HFFc6 (cell line): ENCODE measurements at regions not wholly inside any gene's neighbourhood (a gene's known extent, or its start where the extent isn't known, plus 50 kb on each side); places are given as distances from the start of the nearest gene placed in this dataset.

Experiments
- DNase-seq: peaks from one replicate; pipeline ENCODE4 v3.0.0-alpha.2; 2018
- H3K27ac Mint-ChIP-seq: 2 replicates; pipeline ENCODE4 v1.8.0; 2020; ENCODE audit warnings: mild to moderate bottlenecking, mixed read lengths
- H3K27me3 Mint-ChIP-seq: 2 replicates; pipeline ENCODE4 v1.8.0; 2021; ENCODE audit warnings: mild to moderate bottlenecking, moderate library complexity, mixed read lengths; ENCODE audit not compliant: insufficient read depth
- H3K36me3 Mint-ChIP-seq: 2 replicates; pipeline ENCODE4 v1.8.0; 2021; ENCODE audit warnings: low read depth, mixed read lengths
- H3K4me1 Mint-ChIP-seq: 2 replicates; pipeline ENCODE4 v1.8.0; 2020; ENCODE audit warnings: low read depth, mixed read lengths
- H3K4me3 Mint-ChIP-seq: 2 replicates; pipeline ENCODE4 v1.8.0; 2020; ENCODE audit warnings: mild to moderate bottlenecking, moderate library complexity, mixed read lengths
- H3K9me3 Mint-ChIP-seq: 2 replicates; pipeline ENCODE4 v1.8.0; 2020; ENCODE audit warnings: mild to moderate bottlenecking, mixed read lengths
- TF ChIP-seq, protein P1 (sequence below): fragments of 200-600 bp; sonication (generic); IDR thresholded peaks from 2 replicates; pipeline ENCODE4 v1.5.0; 2021; ENCODE audit warnings: antibody characterized with exemption, mild to moderate bottlenecking

DNA sequence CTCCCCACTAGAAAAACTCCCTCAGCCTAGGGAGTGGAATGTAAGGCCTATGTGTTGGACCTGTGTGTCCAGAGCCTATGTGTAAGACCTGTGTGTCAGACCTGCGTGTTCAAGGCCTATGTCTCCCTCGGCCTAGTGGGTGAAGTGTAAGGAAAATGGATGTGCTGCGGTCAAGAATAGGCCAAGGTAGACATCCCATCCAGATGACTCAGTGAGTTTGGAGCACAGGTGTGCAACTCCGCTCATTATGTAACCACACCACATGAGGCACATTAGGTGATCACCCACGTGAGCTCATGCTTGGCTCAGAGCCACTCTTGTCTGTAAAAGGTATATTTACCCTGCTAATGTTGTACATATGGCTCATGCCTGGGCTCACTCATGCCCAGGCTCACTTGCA lies 565.3 kb upstream of the CRIM1 start:
- Mint-ChIP-seq H3K9me3 (peaks cover 20% of the 10 kb centered on the region), H3K4me1 (no peaks in the 10 kb centered on the region), H3K27me3 (no peaks in the 10 kb centered on the region), H3K36me3 (no peaks in the 10 kb centered on the region), H3K27ac (no peak overlapping the region), H3K4me3 (no peak overlapping the region)
- no peak for DNase-seq
- TF ChIP-seq, protein P1, sequence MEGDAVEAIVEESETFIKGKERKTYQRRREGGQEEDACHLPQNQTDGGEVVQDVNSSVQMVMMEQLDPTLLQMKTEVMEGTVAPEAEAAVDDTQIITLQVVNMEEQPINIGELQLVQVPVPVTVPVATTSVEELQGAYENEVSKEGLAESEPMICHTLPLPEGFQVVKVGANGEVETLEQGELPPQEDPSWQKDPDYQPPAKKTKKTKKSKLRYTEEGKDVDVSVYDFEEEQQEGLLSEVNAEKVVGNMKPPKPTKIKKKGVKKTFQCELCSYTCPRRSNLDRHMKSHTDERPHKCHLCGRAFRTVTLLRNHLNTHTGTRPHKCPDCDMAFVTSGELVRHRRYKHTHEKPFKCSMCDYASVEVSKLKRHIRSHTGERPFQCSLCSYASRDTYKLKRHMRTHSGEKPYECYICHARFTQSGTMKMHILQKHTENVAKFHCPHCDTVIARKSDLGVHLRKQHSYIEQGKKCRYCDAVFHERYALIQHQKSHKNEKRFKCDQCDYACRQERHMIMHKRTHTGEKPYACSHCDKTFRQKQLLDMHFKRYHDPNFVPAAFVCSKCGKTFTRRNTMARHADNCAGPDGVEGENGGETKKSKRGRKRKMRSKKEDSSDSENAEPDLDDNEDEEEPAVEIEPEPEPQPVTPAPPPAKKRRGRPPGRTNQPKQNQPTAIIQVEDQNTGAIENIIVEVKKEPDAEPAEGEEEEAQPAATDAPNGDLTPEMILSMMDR: no peak

DNA sequence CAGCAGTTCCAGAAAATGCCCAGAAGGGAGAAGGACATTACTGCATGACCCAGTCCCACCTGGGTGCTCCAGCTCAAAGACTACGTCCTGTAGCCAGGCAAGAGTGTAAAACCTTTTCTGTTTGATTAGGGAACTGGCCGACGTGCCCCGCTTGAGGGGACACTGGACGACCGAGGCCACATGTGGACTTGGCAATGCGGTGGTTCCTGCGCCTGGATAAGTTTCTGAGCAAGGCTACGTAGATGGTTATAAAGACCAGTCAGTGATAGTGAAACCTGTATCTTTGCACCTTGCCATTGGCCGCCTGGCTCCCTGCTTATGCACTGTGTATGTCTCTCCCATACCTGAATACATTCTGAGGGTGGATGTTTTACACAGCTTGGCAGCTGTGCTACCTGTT lies 567.0 kb upstream of the CRIM1 start:
- H3K4me1 Mint-ChIP-seq: no peaks in the 10 kb centered on the region
- no peak overlapping the region for H3K4me3 Mint-ChIP-seq
- H3K27me3 Mint-ChIP-seq: no peaks in the 10 kb centered on the region
- peaks cover 31% of the 10 kb centered on the region for H3K9me3 Mint-ChIP-seq
- TF ChIP-seq, protein P1: no peak
- no peak overlapping the region for H3K27ac Mint-ChIP-seq
- no peaks in the 10 kb centered on the region for H3K36me3 Mint-ChIP-seq
- no peak for DNase-seq

DNA sequence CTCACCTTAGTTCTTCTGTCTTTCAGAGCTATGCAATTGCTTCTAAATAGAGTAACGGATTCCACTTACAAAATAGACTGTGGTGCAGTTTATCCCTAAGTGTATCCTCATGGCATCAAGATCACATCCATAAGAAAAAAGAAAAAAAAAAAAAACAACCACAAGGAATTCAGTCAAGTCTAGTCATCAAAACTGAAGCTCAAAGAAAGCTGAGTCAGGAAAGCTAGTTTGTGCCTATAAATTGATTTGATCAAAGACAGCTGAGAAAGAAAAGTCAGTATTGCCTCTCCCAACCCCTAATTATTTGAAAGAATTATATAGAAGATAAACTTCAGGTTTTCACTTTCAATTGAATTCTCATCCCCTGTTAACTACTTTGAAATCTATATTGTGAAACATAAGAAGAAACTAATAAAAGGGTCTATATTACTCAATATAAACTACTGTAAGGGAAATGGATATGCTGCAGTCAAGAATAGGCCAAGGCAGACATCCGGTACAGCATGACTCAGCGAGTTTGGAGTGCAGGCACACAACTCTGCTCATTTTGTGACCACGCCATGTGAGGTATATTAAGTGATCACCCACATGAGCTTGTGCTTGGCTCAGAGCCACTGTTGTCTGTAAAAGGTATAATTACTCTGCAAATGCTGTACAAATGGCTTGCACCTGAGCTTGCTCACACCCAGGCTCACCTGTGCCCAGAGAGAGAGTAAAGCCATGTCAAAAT lies 568.1 kb upstream of the CRIM1 start:
- TF ChIP-seq, protein P1: no peak
- Mint-ChIP-seq H3K9me3 (peaks cover 34% of the 10 kb centered on the region), H3K4me3 (no peak overlapping the region), H3K27me3 (no peaks in the 10 kb centered on the region), H3K27ac (no peak overlapping the region), H3K36me3 (no peaks in the 10 kb centered on the region), H3K4me1 (no peaks in the 10 kb centered on the region)
- no peak for DNase-seq

DNA sequence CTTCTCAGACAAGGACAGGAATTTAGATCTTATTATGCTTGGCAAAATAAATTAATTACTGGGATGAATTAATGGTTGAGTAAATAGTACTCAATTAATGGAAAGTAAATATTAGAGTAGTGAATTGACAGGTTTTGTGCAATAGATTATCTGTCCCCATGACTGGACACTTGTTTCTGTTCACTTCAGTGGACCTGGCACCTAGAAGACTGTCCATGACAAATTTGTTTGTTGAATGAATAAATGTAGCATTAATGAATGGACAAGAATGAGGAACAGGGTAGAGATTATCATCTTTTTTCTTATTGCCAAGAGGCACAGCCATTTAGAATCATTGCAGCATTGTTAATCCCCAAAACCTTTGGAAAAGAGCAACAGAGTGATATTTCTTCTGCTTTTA lies 570.0 kb upstream of the CRIM1 start:
- Mint-ChIP-seq H3K27ac (no peak overlapping the region), H3K4me3 (no peak overlapping the region), H3K4me1 (no peaks in the 10 kb centered on the region), H3K36me3 (no peaks in the 10 kb centered on the region), H3K27me3 (no peaks in the 10 kb centered on the region), H3K9me3 (peaks cover 32% of the 10 kb centered on the region)
- TF ChIP-seq, protein P1: no peak
- no peak for DNase-seq

DNA sequence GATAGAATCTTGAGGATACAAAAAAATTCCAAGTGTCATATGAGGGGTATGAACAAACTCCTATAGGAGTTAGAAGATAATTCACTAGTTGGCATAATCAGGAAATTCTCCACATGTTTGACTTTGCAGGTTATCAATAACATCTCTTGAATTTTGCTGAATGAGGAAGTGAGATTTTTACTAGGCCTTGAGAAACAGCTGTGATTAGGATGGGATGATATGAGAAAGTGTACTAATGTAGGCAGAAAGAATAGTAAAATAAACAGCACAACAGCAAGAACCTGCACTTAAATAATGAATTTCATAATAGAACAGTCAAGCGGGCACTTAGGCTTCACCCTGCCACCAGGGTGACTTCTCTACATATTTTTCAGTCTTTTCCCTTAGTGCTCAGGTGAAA lies 570.8 kb upstream of the CRIM1 start:
- no peaks in the 10 kb centered on the region for H3K36me3 Mint-ChIP-seq
- no peaks in the 10 kb centered on the region for H3K27me3 Mint-ChIP-seq
- TF ChIP-seq, protein P1: no peak
- H3K27ac Mint-ChIP-seq: no peak overlapping the region
- no peak overlapping the region for H3K4me3 Mint-ChIP-seq
- peaks cover 28% of the 10 kb centered on the region for H3K9me3 Mint-ChIP-seq
- DNase-seq: no peak
- H3K4me1 Mint-ChIP-seq: no peaks in the 10 kb centered on the region
